Nephron progenitor cell (in vitro differentiated cells): ENCODE measurements at regions not wholly inside any gene's neighbourhood (a gene's known extent, or its start where the extent isn't known, plus 50 kb on each side); places are given as distances from the start of the nearest gene placed in this dataset.

ENCODE experiments used
- DNase-seq: peaks from one replicate; pipeline ENCODE4 v3.0.0; 2021
- H3K27ac Mint-ChIP-seq: 2 replicates; pipeline ENCODE4 v1.8.0; 2021; ENCODE audit warnings: mild to moderate bottlenecking, moderate library complexity, mixed read lengths
- H3K27me3 Mint-ChIP-seq: 2 replicates; pipeline ENCODE4 v1.8.0; 2021; ENCODE audit warnings: mild to moderate bottlenecking, low read depth, mixed read lengths; ENCODE audit not compliant: poor library complexity
- H3K36me3 Mint-ChIP-seq: 2 replicates; pipeline ENCODE4 v1.8.0; 2021; ENCODE audit warnings: low read depth, mixed read lengths
- H3K4me1 Mint-ChIP-seq: 2 replicates; pipeline ENCODE4 v1.8.0; 2021; ENCODE audit warnings: mixed read lengths
- H3K4me3 Mint-ChIP-seq: 2 replicates; pipeline ENCODE4 v1.8.0; 2021; ENCODE audit warnings: mild to moderate bottlenecking, moderate library complexity, mixed read lengths
- H3K9me3 Mint-ChIP-seq: 2 replicates; pipeline ENCODE4 v1.8.0; 2021; ENCODE audit warnings: mild to moderate bottlenecking, moderate library complexity, mixed read lengths
- TF ChIP-seq, protein P1 (sequence below): fragments of 200-600 bp; sonication (generic); IDR thresholded peaks from 2 replicates; pipeline ENCODE4 v1.5.0; 2021; ENCODE audit warnings: antibody characterized with exemption

DNA sequence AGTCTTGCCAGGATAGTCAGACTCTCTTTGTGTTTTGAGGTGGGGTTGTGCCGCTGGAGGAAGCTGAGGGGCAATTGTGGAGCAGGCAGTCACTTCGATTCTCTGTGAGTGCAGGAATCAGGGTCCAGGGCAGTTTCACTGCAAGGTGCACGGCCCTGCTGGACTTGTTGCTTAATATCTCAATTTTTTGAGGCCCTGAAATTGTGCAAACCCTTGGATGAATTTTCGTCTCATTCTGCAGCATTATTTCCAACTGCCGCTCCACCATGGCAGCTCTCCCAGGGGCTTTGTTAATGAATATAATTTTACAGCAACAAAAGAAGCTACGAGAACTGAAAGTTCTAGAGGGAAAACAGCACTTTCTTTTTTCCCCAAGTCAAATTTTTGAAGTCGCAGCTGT is 531.9 kb downstream of the QKI start:
- Mint-ChIP-seq H3K9me3 (no peaks in the 10 kb centered on the region), H3K27ac (no peak overlapping the region), H3K36me3 (no peaks in the 10 kb centered on the region), H3K4me1 (peaks cover 51% of the 10 kb centered on the region), H3K27me3 (peaks cover 24% of the 10 kb centered on the region), H3K4me3 (no peak overlapping the region)
- no peak for DNase-seq
- TF ChIP-seq, protein P1, sequence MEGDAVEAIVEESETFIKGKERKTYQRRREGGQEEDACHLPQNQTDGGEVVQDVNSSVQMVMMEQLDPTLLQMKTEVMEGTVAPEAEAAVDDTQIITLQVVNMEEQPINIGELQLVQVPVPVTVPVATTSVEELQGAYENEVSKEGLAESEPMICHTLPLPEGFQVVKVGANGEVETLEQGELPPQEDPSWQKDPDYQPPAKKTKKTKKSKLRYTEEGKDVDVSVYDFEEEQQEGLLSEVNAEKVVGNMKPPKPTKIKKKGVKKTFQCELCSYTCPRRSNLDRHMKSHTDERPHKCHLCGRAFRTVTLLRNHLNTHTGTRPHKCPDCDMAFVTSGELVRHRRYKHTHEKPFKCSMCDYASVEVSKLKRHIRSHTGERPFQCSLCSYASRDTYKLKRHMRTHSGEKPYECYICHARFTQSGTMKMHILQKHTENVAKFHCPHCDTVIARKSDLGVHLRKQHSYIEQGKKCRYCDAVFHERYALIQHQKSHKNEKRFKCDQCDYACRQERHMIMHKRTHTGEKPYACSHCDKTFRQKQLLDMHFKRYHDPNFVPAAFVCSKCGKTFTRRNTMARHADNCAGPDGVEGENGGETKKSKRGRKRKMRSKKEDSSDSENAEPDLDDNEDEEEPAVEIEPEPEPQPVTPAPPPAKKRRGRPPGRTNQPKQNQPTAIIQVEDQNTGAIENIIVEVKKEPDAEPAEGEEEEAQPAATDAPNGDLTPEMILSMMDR, result no peak

DNA sequence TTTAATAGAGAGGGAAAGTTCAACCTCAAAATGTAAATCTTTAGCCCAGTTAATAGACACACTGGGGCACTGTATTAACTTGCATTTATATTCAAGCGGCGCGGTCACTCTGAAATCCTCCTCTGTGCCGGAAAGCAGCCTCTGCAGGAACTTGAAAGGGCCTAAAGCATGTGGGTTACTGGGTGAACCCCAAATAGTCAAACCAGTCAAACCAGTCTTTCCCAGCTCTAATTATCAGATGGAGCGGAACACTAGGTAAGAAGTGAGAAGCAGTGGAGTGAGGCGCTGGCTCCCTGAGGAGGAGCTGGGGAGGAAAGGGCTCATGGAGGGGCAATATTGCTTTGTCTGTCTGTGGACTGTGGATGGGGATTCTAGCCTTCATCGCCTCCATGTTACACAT is 531.3 kb downstream of the QKI start:
- DNase-seq, result no peak
- H3K4me3 Mint-ChIP-seq, result no peak overlapping the region
- TF ChIP-seq, protein P1, result no peak
- H3K36me3 Mint-ChIP-seq, result no peaks in the 10 kb centered on the region
- H3K27me3 Mint-ChIP-seq, result peaks cover 21% of the 10 kb centered on the region
- H3K9me3 Mint-ChIP-seq, result no peaks in the 10 kb centered on the region
- H3K4me1 Mint-ChIP-seq, result peaks cover 50% of the 10 kb centered on the region
- no peak overlapping the region for H3K27ac Mint-ChIP-seq

- Mint-ChIP-seq H3K27ac (no peak overlapping the region), H3K4me1 (peaks cover 59% of the 10 kb centered on the region)
- TF ChIP-seq, protein P1, result no peak
Observed at GRCh38 chr6:163944897-163945296, 530.4 kb downstream of the QKI start.

DNA sequence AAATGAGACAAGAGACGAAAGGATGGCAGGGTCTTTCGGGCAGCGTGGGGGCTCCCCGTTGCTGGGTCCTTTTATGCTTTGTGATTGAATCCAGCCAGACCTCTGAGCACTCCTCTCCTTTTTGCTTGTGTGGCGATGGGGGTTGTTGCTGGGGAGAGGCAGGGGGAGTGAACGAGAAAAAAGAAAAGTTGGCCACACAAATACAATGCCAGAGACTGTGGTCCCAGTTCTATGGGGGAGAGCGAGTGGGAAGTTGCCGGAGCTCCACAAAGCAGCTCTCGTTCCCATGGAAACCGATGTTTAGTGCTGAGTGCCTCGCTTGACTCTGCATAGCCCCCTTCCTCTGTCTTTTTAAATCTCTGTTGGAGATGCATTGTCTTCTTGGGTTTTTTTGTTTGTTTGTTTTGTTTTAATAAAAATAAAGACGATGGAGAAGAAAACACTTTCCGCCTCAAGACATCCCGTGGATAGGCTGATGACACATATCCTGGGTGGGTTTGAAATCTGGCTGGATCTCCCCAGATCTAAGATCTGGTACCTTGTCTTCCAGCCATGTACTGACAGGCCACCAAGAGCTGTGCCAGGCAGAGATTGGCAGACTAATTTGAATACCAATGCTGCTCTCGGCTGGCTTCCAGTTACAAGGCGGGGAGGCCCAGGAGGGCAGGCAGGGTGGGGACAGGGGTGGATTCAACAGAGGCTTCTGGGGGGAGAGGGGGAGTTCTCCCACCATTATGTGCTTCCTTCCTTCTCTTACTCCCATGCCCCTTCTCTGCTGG is 529.3 kb downstream of the QKI start:
- peak; percentile 48 for DNase-seq
- TF ChIP-seq, protein P1, result no peak
- H3K9me3 Mint-ChIP-seq, result no peaks in the 10 kb centered on the region
- H3K27ac Mint-ChIP-seq, result peak overlapping the region; percentile 60
- H3K4me3 Mint-ChIP-seq, result peak overlapping the region; percentile 75
- peaks cover 25% of the 10 kb centered on the region for H3K27me3 Mint-ChIP-seq
- no peaks in the 10 kb centered on the region for H3K36me3 Mint-ChIP-seq
- H3K4me1 Mint-ChIP-seq, result peaks cover 59% of the 10 kb centered on the region

More at GRCh38 chr6:163944897-163945296, 530.4 kb downstream of the QKI start:
- H3K36me3 Mint-ChIP-seq, result no peaks in the 10 kb centered on the region
- DNase-seq, result no peak
- H3K27me3 Mint-ChIP-seq, result peaks cover 25% of the 10 kb centered on the region
- no peak overlapping the region for H3K4me3 Mint-ChIP-seq
- H3K9me3 Mint-ChIP-seq, result no peaks in the 10 kb centered on the region

- no peak overlapping the region for H3K4me3 Mint-ChIP-seq
- H3K27me3 Mint-ChIP-seq, result peaks cover 25% of the 10 kb centered on the region
- DNase-seq, result no peak
- H3K27ac Mint-ChIP-seq, result no peak overlapping the region
- no peaks in the 10 kb centered on the region for H3K36me3 Mint-ChIP-seq
- no peaks in the 10 kb centered on the region for H3K9me3 Mint-ChIP-seq
- TF ChIP-seq, protein P1, result no peak
- H3K4me1 Mint-ChIP-seq, result peaks cover 59% of the 10 kb centered on the region
Observed at GRCh38 chr6:163942790-163943189, 528.3 kb downstream of the QKI start.

DNA sequence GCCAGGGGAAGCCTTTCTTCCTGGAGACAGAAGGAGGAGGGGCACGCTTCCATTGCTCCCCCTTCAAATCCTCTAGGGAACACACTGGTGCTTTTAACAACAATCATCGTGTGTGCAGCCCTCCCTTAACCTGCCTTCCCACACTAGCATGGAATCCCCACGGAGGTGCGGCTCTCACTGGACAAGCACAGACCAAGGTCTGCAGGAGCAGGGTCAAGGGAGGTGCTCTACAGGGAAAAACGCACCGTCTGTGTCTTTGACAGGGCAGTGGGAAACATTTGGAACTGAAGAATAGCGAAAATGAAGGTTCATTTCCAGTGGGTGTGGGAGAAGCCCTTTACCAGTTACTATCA is 527.1 kb downstream of the QKI start:
- Mint-ChIP-seq H3K27me3 (peaks cover 22% of the 10 kb centered on the region), H3K36me3 (no peaks in the 10 kb centered on the region), H3K4me1 (peaks cover 59% of the 10 kb centered on the region), H3K9me3 (no peaks in the 10 kb centered on the region), H3K4me3 (no peak overlapping the region), H3K27ac (peak overlapping the region; percentile 45)
- no peak for DNase-seq
- TF ChIP-seq, protein P1, result no peak
